Peyer's patch (tissue), 4 donors: ENCODE measurements at regions not wholly inside any gene's neighbourhood (a gene's known extent, or its start where the extent isn't known, plus 50 kb on each side); places are given as distances from the start of the nearest gene placed in this dataset.

Experiments
- DNase-seq, 3 donors: peaks; one replicate each; pipeline ENCODE4 v3.0.0-alpha.2; 2017 to 2019
- H3K27ac ChIP-seq, 4 donors: fragments of 200-600 bp; sonication (generic); one replicate each; pipeline ENCODE4 v1.5.1; 2016 to 2019
- H3K27me3 ChIP-seq, 2 donors: fragments of 200-600 bp; sonication (generic); one replicate each; pipeline ENCODE4 v1.5.1; 2019
- H3K36me3 ChIP-seq, 3 donors: fragments of 200-600 bp; sonication (generic); one replicate each; pipeline ENCODE4 v1.5.1; 2016 to 2019
- H3K4me1 ChIP-seq, 4 donors: fragments of 200-600 bp; sonication (generic); one replicate each; pipeline ENCODE4 v1.5.1; 2016 to 2019
- H3K4me3 ChIP-seq, 4 donors: fragments of 200-600 bp; sonication (generic); 1 replicate in 3 of 4; 2 replicates in 1 of 4; pipeline ENCODE4 v1.5.1; 2016 to 2019; ENCODE audit warnings: mild to moderate bottlenecking in 1 of 4
- H3K9me3 ChIP-seq, 4 donors: fragments of 200-600 bp; sonication (generic); one replicate each; pipeline ENCODE4 v1.5.1; 2016 to 2019; ENCODE audit warnings: mild to moderate bottlenecking in 1 of 4
- POLR2A ChIP-seq, 2 donors: fragments of 450-650 bp; IDR thresholded peaks; one replicate each; pipeline ENCODE4 v1.5.1; 2017; ENCODE audit warnings: antibody characterized with exemption in 2 of 2, mild to moderate bottlenecking in 2 of 2, moderate library complexity in 2 of 2
- TF ChIP-seq, protein P1 (sequence below), 6 experiments: fragments of 450-650 bp in 4 of 6; fragments of 200-600 bp in 2 of 6; sonication (generic) in 1 of 6; IDR thresholded peaks; one replicate each; pipeline ENCODE4 v1.5.1; 2017 to 2019; ENCODE audit warnings: antibody characterized with exemption in 6 of 6, mild to moderate bottlenecking in 3 of 6, moderate library complexity in 1 of 6

DNA sequence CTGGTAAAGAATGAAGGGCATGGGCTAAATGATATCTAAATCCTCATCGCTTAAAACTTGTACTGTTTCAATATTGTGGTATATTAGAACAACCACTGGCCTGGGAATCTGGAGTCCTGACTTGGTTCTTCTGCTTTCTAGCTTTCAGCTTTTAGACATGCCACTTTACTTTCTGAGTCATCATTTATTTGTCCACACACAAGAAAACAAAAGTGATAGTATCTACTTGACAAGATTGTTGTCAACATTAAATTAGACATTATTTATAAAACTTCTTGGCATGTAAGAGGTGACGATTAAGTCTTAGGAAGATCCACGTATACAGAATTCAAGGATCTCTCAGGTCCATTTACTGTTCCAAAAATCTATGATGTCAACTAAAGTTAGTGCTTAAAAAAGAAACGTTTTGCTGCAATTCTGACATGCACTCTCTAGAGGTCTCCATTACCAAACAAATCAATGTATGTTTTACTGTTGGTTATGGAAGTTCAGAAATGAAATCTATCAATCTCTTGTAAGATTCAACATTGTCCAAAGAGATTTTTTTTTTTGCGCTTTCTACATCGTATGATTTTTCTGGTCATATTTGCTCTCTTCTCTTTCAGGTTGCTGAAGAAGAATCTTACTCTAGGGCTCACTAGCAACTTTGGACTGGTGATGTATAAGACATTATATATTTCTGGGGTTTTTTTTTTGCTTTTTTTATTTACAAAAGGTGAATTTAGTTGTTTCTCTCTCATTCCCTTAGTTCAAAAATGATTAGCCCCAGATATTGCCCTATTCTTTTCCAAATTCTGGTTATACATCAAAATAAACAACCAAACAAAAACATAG, 53.6 kb upstream of the DYNC1I1 start:
- TF ChIP-seq, protein P1, sequence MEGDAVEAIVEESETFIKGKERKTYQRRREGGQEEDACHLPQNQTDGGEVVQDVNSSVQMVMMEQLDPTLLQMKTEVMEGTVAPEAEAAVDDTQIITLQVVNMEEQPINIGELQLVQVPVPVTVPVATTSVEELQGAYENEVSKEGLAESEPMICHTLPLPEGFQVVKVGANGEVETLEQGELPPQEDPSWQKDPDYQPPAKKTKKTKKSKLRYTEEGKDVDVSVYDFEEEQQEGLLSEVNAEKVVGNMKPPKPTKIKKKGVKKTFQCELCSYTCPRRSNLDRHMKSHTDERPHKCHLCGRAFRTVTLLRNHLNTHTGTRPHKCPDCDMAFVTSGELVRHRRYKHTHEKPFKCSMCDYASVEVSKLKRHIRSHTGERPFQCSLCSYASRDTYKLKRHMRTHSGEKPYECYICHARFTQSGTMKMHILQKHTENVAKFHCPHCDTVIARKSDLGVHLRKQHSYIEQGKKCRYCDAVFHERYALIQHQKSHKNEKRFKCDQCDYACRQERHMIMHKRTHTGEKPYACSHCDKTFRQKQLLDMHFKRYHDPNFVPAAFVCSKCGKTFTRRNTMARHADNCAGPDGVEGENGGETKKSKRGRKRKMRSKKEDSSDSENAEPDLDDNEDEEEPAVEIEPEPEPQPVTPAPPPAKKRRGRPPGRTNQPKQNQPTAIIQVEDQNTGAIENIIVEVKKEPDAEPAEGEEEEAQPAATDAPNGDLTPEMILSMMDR (IDR thresholded peaks at IDR 0.05): peak in 2 of 6 experiments; percentile 5 to 38
- TF ChIP-seq POLR2A (IDR thresholded peaks at IDR 0.05): no peak
- no peak overlapping the region for H3K4me3 ChIP-seq
- H3K9me3 ChIP-seq: no peaks in the 10 kb centered on the region
- H3K4me1 ChIP-seq: no peaks in the 10 kb centered on the region
- H3K27ac ChIP-seq: no peak overlapping the region
- H3K27me3 ChIP-seq: no peaks in the 10 kb centered on the region
- H3K36me3 ChIP-seq: no peaks in the 10 kb centered on the region
- no peak for DNase-seq

DNA sequence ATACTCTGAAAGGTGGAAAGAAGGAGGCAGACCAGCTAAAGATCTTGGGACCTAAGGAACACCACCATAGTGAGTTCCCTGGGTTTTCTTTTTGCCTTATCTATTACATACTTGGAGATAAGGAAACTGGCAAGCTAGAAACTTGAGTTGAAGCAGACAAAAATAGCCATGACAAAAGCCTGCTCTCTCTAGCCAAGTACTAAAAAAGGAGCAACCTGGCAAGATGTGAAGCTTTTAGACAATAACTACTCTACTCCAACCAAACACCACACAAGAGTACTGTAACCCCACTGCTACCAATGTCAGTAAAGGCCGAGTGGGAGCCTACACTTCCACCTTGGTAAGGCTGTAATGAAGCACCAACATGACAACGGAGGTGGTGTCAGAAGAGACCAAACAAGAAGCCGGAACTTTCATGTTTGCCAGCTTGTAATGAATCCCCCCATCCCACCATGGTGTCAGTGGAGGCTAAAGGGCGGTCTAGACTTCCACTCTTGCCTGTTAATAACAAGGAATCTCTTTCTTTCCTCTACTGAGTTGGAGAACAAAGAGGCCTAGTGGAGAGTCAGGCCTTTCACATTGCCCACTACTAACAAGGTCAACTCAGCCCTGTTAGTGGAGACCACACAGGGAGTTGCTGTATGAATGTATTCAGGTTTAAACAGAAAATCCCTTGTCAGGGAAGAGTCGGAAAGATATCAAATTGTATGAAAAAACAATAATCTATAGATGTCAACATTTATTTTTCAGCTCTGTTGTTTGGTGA, 55.8 kb upstream of the DYNC1I1 start:
- DNase-seq: no peak
- H3K36me3 ChIP-seq: no peaks in the 10 kb centered on the region
- TF ChIP-seq, protein P1 (IDR thresholded peaks at IDR 0.05): no peak
- TF ChIP-seq POLR2A (IDR thresholded peaks at IDR 0.05): no peak
- no peaks in the 10 kb centered on the region for H3K9me3 ChIP-seq
- no peak overlapping the region for H3K27ac ChIP-seq
- no peak overlapping the region for H3K4me3 ChIP-seq
- H3K27me3 ChIP-seq: no peaks in the 10 kb centered on the region
- no peaks in the 10 kb centered on the region for H3K4me1 ChIP-seq

DNA sequence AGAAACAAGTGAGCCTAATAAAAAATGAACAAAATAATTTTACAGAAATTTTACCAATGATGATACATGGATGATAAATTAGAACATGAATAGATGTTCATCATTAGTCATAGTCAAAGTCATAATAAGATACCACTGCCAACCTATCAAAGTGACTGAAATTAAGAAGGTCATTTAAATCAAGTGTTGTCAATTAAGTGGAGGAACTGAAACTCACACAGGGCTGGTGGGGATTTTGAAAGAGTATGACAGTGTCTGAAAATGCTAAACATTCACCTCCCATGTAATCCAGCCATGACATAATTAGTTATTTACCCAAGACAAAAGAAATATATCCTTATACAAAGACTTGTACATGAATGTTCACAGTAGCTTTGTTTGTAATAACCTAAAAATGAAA, 57.1 kb upstream of the DYNC1I1 start:
- Histone ChIP-seq H3K4me3 (no peak overlapping the region), H3K4me1 (no peaks in the 10 kb centered on the region), H3K9me3 (no peaks in the 10 kb centered on the region), H3K36me3 (no peaks in the 10 kb centered on the region), H3K27me3 (no peaks in the 10 kb centered on the region), H3K27ac (no peak overlapping the region)
- TF ChIP-seq, protein P1 (IDR thresholded peaks at IDR 0.05): no peak
- no peak for TF ChIP-seq POLR2A (IDR thresholded peaks at IDR 0.05)
- DNase-seq: no peak

DNA sequence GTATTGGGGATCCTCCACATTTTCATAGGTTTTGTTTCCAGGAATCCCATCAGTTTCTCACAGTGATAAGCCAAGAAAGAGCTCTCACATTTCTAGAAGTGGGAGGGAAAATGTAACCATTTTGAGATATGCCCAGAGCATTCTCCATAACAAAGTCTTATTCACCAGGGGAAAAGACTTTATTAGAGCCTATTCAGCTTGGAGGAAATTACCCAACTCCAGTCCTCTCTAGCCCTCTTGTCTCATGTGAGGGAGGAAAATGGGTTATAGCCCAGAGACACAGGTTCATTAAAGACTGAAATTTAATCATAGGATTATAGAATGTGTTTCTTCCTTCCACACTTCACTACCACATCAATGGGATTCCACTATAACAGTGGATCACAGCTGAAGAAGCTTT, 61.6 kb upstream of the DYNC1I1 start:
- DNase-seq: no peak
- Histone ChIP-seq H3K27me3 (no peaks in the 10 kb centered on the region), H3K9me3 (no peaks in the 10 kb centered on the region), H3K27ac (no peak overlapping the region), H3K36me3 (no peaks in the 10 kb centered on the region), H3K4me3 (no peak overlapping the region), H3K4me1 (no peaks in the 10 kb centered on the region)
- TF ChIP-seq POLR2A (IDR thresholded peaks at IDR 0.05): no peak

DNA sequence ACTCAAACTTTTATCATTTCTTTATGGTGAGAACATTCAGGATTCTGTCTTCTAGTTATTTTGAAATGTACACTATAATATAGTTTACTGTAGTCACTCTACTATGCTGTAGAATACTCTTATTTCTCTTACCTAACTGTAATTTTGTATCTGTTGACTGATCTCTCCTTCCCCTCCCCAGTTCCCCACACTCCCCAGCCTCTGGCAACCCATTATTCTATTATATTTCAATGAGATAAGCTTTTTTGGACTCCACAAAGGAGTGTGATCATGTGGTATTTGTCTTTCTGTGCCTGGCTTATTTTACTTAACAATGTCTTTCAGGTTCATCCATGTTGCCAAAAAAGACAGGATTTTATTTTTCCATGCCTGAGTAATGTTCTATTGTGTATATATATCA, 71.4 kb upstream of the DYNC1I1 start:
- TF ChIP-seq POLR2A (IDR thresholded peaks at IDR 0.05): no peak
- TF ChIP-seq, protein P1 (IDR thresholded peaks at IDR 0.05): no peak
- Histone ChIP-seq H3K36me3 (no peaks in the 10 kb centered on the region), H3K27me3 (no peaks in the 10 kb centered on the region), H3K9me3 (no peaks in the 10 kb centered on the region), H3K4me1 (no peaks in the 10 kb centered on the region), H3K27ac (no peak overlapping the region), H3K4me3 (no peak overlapping the region)
- DNase-seq: no peak

DNA sequence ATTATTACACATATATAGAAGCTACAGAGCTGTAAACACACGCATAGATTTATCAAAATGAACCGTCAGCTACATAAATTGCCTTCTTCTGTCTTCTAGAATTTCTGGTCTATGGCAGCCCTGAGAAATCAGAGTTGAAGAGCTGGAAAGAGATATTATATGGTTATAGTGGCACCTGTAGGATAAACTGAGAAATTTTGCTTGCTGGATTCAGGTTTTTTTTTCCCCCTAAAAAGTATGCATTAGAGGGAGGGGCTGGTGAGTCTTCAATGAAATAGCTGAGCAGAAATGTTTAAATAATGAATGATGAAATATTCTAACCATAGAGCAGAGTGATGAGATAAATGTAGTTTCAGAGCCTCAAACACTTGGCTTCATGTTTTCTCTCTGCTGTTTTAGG, 78.0 kb upstream of the DYNC1I1 start:
- no peaks in the 10 kb centered on the region for H3K9me3 ChIP-seq
- no peaks in the 10 kb centered on the region for H3K4me1 ChIP-seq
- TF ChIP-seq, protein P1 (IDR thresholded peaks at IDR 0.05): no peak
- no peak for TF ChIP-seq POLR2A (IDR thresholded peaks at IDR 0.05)
- no peaks in the 10 kb centered on the region for H3K27me3 ChIP-seq
- H3K36me3 ChIP-seq: no peaks in the 10 kb centered on the region
- no peak overlapping the region for H3K27ac ChIP-seq
- DNase-seq: no peak
- no peak overlapping the region for H3K4me3 ChIP-seq
